HG03558 (cell line): ENCODE measurements at regions not wholly inside any gene's neighbourhood (a gene's known extent, or its start where the extent isn't known, plus 50 kb on each side); places are given as distances from the start of the nearest gene placed in this dataset.

Experiments
- ATAC-seq: cut with Tn5 transposase; IDR thresholded peaks from one replicate; pipeline ENCODE4 v1.9.1; 2021; ENCODE audit warnings: moderate number of reproducible peaks; ENCODE audit not compliant: unreplicated experiment; ENCODE audit errors: extremely low read depth

DNA sequence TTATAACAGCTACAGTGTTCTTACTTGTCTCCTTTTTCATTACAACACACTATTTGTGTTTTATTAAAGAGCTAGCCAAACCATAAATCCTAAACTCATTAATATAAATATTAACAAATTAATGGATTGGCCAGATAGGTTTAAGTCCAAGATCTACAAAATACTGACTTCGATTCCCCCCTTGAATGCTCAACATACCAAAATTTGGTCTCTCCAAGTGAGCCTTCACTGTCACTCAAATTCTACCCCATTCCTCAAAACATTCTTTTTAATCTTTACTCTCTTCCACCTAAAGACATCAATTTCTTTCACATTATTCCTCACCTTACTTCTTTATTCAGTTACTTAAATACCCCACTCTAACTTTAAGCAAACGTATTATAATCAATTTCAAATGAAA is 281.5 kb downstream of the ICOS start:
- ATAC-seq = no peak

DNA sequence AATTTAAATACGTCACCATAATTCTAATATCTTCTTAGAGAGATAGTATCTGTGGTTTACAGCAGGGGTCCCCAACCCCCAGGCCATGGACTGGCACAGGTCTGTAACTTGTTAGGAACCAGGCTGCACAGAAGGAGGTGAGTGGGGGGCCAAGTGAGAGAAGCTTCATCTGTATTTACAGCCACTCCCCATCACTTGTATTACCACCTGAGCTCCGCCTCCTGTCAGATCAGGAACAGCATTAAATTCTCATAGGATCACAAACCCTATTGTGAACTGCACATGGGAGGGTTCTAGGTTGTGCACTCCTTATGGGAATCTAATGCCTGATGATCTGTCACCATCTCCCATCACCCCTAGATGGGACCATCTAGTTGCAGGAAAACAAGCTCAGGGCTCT is 282.6 kb downstream of the ICOS start:
- no peak for ATAC-seq

DNA sequence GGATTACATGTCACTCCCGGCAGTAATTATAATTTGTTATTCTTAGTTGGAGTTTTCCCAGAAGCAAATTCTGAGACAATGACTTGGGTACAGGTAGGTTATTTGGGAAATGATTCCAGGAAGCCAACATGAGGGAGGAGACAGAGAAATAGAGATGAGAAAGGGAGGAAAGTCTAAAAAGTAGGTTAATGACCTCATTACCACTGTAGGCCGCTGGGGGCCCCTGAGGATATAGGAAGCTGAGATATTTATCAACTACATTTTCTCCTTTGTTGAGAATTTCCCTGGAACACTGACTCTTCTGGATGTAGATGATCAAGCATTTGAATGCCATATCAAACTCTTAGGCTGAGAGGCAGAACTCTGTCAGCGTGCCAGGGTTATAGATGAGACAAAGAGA is 284.3 kb downstream of the ICOS start:
- ATAC-seq = no peak

DNA sequence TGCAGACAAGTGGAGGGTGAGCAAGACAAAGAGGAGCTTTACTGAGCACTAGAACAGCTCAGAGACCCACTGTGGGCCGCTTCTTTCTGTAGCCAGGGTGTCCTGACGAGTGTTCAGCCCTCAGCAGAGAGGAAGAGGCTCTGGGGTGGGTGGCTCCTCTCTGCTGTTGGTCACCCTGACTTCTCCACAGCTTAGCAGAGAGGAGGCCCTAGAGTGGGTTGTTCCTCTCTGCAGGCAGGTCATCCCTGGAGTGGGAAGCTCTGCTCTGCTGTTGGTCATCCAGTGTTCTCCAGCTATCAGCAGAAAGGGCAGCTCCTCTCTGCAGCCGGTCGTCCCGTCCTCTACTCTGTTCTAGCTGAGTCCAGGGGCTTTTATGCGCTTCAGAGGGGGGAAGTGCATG is 286.5 kb downstream of the ICOS start:
- ATAC-seq = no peak

GRCh38 chr2:204223544-204223943 is 287.0 kb downstream of the ICOS start:
- no peak for ATAC-seq

- ATAC-seq = no peak
Measured at GRCh38 chr2:204225671-204226073, 289.1 kb downstream of the ICOS start.

- no peak for ATAC-seq
Measured at GRCh38 chr2:204226305-204226880, 289.8 kb downstream of the ICOS start.

- ATAC-seq = no peak
Measured at GRCh38 chr2:204228169-204228886, 291.8 kb downstream of the ICOS start.

GRCh38 chr2:204234248-204234647 is 297.7 kb downstream of the ICOS start:
- ATAC-seq = no peak

- ATAC-seq = no peak
Measured at GRCh38 chr2:204234879-204235278, 298.3 kb downstream of the ICOS start.

DNA sequence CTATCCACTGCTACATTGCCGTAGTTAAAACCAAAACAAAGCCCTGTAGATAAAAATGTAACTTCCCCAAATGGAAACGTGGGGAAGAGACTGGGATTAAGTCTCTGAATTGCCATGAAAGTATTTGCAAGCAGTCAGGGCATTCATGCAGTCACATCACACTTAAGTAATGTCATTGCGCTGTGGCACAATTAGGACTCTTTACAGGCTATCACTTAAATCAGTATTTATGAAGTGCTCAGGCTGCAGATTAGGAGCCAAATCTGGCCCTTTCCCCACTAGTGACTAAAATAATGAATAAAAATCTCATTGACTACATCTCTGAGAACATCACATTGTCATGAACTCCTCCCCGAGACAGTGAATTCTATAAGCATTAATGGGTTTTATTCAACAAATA is 300.9 kb downstream of the ICOS start:
- no peak for ATAC-seq

DNA sequence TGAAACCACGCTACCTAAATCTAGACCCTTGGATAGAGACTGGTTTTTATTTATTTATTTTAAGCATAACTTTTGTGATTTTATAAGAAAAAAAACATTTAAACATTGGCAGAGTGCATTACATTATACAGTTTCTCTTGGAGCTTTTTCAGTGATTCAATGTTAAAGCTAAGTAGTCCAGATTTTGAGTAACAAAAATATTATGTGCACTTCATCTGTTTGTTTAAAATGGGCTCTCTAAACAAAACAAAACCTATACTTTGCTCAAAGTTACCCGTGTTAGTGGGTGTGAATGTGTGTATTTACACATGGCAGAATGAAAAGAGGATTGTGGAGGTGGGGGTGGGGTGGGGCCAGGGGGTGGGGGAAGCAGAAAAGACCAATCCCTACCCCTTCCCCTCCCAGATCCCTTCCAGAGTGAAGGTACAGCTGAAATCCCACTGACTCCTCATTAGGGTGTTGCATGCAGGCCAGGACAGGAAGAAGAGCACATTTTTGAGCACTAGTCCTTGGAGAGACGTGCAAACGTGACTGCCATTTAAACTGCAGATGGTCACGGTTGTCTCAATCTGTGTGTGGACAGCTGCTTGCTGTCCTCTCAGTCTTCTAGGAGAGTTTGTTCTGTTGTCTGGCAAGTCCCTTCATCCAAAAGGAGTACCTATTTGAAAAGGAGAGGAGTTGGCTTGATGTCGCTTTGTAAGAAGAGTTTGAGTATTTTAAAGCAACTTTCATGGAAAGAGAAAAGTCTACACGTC is 303.0 kb downstream of the ICOS start:
- no peak for ATAC-seq

- ATAC-seq = no peak
Measured at GRCh38 chr2:204240961-204241360, 304.3 kb upstream of the PARD3B start.

DNA sequence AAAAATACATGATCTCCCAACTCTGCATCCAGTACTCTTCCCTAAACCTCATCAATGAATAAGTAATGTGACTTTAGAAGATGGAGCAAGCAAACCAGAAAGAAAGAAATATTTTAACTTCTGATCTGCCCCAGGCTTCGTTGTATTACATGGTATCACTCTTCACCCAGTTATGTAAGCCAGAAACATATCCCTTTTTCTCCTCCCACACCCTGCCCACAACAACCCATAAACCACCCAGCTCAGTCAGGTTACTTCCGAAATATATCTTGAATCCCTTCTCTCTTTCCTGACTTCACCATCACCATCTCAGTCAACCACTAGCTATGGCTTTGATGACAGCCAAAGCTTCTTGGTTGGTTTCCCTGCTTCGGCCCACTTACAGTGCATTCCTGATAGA is 295.8 kb upstream of the PARD3B start:
- no peak for ATAC-seq

DNA sequence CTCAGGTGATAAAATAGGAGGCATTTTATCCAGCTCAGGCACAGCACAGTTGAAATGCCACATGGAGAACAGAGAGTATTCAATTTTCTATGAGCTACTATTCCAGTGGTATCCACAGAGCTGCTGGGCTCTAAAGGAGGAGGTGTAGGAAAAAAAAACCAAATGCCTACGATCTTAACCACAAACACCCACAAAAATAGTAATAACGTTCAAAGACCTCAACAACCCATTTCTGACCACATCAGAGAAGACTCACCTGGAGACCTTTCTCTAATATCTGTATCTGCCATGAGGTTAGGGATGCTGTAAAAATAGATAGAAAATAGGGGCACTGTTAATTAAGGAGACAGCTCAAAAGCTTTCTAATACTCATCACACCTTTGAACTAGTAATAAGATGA is 294.6 kb upstream of the PARD3B start:
- no peak for ATAC-seq

DNA sequence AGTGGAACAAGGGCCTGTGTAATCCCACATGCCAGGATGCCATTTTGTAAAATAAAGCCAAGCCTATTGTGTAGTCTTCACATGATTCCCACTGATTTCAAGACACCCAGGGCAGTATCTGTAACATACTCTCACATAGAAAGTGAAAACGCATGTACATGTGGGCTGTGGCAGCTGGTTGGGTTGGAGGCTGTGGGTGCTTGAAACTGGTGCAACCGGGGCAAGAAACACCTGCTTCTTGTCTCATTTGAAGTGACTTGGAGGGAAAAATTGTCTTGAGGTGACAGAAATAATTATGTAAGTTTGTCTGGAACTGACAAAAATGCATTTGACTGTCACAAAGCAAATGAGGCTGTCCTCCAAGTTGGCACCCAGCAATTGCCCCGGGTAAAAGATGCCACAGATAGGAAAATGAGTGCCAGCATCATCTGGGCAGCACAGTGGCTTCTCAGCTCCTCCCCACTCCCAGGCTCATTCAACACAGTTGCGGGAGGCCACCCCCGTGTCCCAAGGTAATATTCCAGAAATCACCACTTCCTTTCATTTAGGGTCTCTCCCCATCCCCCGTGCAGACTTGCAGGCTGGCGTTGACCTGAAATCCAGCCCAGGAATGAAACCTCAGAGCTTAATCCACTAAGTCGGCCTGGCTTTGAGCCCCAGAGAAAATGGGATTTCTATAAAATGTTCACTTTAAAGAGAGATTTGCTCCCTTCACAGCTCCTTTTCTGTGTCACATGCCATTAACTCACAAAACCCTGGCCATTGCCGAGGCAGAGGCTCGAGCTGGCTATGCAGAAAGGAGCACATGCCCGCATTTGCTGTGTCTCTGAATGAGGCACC is 293.9 kb upstream of the PARD3B start:
- ATAC-seq = no peak

DNA sequence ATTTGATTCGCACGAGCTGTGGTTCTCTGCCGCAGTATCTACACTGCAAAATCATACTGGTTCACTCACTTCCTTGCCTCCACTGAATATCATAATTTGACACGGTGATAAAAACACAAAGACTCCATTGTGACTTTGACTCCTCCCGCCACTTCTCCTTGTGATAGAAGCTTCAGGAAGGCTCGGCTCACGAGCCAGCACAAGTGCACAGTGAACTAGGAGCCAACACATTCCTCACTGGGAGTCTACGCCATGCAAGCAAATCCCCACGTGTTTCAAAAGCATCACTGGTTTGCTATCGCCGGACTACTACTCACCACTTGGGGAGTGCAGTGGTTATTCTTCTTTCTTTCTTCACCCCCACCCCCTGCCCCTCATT is 293.3 kb upstream of the PARD3B start:
- no peak for ATAC-seq

- no peak for ATAC-seq
Measured at GRCh38 chr2:204255071-204255470, 290.2 kb upstream of the PARD3B start.

DNA sequence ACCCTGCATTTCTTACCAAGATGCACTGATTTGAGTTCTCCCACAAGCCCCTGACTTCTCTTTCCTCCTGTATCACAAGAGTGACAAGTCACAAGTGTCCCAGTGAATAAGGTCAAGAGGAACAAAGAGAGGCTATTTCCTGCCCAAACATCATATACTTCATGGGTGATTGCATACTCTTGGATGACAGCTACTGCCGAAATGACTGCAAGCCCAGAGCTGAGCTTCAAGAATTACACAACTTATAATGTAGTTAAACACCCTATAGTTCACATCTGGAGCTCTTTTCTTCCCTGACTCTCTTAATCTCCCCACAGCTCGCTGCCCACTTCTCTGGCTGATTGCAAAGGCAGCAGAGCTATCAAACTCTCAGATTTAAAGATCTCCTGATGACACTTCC is 289.7 kb upstream of the PARD3B start:
- ATAC-seq = no peak

- no peak for ATAC-seq
Measured at GRCh38 chr2:204257781-204258180, 287.5 kb upstream of the PARD3B start.

GRCh38 chr2:204258890-204259289 is 286.4 kb upstream of the PARD3B start:
- ATAC-seq = no peak
